GDM1 (cell line): ENCODE measurements at regions not wholly inside any gene's neighbourhood (a gene's known extent, or its start where the extent isn't known, plus 50 kb on each side); places are given as distances from the start of the nearest gene placed in this dataset.

Experiments used
- DNase-seq: peaks from one replicate; lab custom pipeline; 2025; lab: John Stamatoyannopoulos, UW

DNA sequence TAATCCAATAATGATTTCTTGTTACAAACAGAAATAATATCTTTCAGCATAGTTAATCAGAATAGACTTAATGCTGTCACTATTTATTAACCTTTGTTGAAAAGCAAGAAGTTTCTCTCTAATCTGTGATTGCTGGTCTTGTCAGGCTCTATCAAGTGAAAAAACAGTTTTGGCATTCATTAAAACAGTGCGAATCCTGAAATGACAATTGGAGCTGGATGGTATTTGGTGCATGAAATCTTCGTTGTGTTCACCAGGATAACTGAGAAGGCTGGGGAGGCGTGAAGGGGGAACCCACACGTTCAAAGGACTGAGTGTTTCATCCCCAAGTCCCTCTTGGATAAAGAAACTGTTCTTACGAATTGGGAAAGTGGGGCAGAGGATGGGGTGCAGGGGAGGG is 190.2 kb upstream of the MYL2 start:
- no peak for DNase-seq

DNA sequence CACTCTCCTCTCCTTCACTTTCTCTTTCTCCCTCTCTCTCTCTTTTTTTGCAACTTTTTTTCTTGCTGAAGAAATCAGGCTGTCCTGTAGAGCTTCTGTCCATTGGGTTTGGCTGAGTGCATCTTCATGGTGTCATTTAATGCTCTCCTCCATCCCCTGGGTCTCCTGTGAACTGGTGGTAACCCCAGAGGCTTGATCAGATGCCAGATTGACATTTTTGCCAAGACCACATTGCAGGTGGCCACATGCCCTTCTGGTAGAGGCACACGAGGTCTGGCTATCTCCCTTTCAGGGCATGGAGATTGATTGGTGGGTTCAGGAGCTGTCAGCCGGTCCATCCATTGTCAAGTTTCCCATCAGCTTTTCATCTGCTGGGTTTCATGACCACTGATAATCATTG is 188.3 kb upstream of the MYL2 start:
- no peak for DNase-seq

DNA sequence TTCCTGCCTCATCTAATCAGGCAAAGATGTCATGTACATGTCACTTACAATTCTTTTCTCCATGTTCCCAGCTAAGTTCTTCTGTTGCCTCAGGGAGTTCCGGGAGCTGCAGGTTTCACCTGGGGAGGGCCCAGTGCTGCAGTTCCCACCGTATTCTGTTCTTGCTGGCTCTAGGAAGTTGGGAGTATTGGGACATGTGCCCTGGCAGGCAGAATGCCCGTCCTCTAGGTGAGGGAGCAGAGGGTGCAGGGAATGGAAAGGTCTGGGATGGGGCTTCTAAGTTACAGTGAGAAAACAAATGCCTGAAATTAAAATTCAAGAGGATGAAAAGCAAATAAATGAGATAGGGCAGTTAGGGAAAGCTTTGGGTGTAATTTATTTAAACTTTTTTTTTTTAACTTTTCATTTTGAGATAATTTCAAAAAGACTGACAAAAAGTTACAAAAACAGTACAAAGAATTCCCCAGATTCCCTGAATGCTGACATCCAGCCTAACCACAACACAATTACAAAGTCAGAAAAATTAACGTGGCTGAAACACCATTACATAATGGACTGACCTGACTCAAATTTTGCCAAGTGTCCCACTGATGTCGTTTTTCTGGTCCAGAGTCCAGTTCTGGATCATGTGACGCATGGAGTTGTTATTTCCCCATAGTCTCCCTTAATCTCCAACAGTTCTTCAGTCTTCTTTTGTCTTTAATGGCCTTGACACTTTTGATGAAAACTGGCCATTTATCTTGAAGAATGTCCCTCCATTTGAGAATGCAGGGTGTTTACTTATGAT is 187.2 kb upstream of the MYL2 start:
- DNase-seq = no peak

DNA sequence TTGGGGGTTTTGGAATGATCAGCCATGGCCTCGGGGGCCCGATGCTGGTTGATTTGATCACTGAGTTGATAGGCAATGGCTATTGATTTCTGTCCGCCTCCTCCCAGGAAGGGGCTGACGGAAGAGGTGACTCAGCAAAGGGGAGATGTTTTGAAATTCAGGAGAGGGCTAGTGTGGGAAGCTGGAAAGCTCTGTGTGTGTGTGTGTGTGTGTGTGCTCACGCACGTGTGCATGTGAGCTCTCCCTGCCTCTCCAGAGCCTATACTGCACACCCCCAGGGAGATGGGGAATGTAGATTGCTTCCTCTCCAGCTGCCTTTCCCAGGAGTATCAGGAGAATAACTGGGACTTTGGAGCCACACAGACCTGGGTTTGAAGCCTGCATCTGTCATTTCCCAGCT is 184.9 kb upstream of the MYL2 start:
- DNase-seq = no peak

DNA sequence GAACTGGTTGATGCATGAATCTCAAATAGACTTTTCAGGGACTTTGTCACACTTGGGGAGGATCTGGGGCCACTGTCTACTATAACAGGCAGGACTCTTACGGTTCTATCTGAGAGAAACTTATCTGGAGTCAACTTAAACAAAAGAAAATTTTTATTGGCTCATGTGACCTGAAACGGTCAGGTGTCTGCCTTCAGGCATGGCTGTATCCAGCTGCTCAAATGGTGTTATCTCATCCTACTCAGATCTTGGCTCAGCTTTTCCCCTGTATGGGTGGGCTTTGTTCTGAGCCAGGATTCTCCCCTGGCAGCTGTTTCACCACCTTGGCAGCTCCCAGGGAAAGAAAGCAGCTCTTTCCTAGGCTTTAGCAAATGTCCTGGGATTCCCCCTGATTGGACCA is 183.2 kb upstream of the MYL2 start:
- no peak for DNase-seq

DNA sequence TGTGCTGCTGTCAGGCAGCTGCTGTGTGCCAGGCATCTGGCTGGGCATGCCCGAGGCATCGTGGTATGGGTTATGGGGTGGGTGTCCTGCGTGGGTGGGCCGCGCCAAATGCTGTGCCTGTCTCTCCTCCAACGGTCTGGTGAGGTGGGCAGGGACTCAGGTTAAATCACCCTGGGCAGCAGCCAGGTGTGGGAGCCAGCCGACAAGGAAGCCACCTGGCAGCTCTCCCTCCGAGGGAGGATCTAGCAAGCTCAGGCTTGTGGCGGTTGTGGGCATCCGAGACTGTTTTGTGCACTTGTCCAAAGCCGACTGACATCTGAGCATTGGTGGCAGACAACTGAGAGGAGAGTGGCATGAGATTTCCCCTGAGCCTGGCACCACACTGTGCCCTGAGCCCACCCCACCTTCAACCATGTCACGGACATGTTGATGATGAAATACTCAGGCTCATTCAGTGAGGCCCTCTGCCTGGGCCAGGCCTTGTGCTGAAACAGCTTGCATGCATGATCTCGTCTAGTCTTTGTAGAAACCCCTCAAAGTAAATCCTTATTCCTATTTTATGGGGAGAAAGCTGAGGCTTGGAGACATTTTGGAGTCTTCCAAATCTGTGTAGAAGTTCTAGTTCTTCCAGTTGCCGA is 181.8 kb upstream of the MYL2 start:
- no peak for DNase-seq

DNA sequence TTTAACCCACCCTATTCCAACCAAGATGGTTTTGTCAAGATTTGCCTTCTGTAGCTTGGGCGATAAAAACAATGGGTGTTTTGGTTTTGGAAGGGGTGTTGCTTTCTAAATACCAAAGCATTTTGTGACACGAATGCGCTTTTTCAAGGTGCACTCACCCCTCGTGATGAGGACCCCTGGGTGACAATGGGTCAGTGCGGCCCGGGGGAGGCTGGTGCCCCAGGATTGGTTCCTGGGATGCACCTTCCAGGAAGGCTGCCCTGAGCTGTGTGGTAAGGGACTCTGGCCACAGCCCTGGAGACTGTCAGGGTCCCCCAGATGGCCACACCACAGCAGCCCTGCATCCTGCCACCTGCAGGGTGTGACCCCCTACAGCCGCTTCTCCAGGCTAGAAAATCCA is 180.6 kb upstream of the MYL2 start:
- no peak for DNase-seq

DNA sequence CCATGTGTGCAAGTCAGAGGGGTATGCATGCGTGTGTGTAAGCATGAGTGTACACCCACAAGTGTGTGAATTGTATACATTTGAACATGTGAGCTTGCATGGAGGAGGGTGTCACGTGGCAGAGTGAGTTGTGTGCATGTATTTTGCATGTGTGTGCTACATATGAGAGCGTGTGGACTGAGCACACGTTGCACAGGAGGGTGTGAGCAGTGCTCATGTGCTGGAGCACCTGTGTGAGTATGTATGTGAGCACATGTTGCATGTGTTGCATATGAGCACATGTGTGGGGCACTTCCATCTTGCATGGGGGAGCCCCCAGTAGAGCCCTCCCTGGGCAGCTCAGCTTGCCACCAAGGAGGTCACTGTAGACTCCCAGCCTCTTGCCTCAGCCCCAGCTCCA is 180.2 kb upstream of the MYL2 start:
- no peak for DNase-seq

DNA sequence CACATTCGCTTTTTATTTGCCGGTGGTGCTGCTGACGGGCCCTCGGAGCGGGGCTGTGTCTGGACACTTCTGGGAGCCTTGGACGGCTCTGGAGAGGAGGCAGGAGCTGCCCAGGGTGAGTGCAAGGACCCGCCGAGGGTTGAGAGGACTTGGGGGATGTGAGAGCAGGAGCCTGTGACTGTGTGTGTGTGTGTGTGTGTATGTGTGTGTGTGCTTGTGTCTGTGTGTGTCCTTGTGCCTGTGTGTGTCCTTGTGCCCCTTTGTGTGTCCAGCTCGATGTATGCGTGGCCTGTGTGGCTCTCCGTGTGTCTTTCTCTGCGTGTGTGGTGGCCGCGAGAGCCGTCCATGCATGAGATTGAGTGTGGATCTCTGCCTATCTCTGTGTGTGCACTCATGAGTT is 179.6 kb upstream of the MYL2 start:
- DNase-seq = no peak

DNA sequence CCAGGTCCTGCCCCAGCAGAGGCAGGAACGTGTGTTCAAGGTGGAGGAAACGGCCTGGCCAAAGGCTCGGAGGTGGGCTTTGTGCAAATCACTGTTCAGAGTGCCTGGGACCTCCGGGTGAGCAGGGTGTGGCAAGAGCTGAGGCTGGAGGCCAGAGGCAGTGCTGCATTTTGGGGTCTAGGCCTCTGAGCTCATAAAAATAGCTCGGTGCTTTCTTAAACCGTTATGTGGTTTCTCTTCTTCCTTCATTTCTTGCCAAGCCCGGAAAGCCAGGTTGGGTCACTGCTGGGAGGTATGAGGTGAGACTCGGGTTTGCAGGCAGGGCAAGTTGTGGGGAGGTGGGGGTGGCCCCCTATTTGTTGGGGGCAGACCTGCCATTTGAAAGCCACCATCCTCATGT is 178.8 kb upstream of the MYL2 start:
- no peak for DNase-seq

DNA sequence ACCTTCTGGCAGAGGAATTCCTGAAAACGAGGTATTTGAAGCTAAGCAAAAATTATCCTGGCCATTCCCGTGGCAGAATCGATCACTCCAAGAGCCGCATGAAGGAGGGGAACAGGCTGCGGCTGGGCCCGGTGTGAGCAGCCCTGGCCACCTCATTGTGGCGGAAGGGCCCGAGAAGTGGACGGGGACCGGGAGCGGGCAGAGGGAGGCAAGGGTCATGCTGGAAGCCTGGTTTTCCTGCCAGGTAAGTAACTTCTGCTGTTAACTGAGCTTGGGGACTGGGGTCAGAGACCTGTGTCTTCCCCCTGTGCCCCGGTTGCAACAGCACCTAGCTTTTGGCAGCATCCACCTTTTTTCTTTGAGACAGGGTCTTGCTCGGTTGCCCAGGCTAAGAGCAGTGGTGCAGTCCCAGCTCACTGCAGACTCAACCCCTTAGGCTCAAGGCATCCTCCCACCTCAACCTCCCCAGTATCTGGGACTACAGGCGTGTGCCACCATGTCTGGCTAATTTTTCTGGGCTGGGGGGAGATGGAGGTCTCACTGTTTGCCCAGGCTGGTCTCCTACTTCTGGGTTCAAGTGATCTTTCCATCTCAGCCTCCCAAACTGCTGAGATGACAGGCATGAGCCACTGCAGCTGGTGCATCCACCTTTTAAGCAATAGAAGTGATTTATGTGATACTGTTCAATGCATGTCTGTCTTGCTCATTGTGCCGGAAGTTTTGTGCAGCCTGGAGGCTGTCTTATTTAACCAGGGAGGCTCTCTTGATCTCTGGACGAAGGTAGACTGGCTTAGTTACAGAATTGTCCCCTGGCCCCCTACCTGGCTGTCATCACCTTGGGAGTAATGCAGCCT is 174.0 kb upstream of the MYL2 start:
- no peak for DNase-seq

DNA sequence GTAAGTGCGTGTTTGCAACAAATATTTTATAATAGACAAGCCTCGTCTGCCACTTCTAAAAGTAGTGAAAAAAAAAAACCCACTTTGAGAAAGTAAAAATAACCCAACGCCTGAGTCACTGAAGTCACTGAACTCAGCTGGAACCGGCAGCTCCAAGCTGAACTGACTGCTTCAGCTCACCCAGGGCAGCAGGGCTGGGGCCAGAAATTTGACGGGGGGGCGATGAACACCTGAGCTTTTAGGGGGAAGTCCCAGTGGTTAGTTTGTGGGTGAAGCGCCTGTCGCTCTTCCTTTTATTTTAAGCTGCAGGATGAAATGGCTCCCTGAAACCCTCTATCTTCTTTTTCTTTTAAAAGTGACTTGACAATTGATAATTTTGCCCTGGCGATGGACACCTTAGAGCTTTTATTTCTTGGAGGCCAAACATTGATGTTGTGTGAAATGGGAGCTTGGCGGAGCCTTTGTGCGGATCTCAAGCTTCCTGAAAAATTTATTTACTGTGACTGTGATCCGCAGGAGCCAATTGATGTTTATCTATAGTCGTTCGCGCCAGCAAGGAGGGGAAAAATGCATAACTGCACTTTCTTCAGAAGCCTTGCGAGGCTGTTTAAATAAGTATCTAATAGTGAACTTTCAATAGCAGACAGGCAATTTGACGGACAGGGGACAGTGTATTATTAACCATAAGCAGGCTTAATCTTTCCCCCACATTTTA is 173.2 kb upstream of the MYL2 start:
- no peak for DNase-seq

DNA sequence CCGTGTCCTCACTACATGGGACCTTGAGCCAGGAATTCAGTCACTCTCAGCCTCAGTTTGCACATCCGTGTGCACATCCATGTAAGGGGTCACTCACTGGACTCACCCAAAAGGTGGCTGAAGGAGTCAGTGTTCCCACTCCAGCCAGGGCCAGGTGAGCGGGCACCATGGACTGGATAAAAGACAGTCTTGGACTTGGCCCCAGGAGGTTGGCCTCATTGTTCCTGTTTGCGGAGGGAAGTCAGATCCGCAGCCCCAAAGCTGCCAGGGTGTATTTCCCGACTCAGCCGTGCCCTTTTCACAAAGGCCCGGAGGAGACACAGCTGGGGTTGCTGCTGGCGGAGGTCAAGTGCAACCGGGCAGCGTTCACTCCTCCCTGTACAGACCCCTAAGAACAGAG is 170.7 kb upstream of the MYL2 start:
- DNase-seq = no peak

DNA sequence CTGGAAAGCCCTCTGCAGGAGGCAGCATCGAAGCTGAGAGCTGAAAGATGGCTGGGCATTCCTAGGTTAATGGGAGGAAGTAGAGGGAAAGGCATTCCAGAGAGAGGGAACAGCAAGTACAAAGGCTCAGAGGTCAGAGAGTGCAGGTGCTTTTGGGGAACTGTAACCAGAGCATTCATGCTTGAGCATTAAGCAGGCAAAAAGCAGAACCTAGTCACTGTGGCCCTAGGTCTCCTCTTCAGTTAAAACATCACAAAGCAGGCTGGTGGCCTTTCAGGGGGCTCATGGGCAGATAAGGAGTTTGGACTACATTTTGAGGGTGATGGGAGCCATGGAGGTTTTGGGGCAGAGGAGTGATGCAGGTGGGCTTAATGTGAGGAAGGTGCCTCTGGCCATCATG is 169.2 kb upstream of the MYL2 start:
- no peak for DNase-seq

DNA sequence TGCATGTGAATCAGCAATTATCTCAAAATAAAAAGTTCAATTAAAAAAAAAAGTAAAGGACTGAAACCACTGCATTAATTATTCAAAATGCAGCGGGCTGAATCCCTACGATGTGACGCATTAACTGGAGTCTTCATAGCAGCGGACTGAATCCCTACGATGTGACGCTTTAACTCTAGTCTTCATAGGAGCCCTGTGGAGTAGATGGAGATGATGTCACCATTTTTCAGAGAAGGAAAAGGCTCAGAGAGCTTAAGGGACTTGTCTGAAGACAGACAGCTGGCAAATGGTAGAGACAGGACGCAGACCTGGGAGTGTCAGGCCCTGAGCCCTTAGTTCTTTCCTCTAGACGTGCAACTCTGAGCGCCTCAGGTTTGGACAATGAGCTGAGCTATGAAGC is 168.0 kb upstream of the MYL2 start:
- DNase-seq = no peak

DNA sequence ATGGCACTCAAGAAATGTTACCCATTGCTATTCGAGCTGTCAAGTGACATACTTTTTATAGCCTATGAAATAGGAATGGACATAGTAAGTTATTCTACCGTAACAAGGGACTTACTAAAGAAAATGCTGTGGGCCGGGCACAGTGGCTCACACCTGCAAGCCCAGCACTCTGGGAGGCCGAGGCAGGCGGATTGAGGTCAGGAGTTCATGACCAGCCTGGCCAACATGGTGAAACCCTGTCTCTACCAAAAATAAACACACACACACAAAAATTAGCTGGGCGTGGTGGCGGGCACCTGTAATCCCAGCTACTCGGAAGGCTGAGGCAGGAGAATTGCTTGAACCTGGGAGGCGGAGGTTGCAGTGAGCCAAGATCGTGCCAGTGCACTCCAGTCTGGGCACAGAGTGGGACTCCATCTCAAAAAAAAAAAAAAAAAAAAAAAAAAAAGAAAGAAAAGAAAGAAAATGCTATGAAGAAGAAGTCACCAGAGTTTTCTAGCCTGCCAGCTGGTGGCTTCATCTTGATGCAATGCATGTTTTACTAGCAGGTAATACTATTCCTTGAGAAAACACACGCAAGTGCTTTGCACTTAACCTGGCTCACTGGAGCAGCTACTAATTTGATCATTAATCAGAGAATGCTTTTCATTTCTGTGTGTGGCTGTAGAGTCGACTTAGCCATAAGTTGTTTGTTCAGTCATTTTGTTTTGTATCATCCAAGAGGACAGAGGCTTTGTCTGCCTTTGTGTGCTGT is 166.7 kb upstream of the MYL2 start:
- DNase-seq = no peak

DNA sequence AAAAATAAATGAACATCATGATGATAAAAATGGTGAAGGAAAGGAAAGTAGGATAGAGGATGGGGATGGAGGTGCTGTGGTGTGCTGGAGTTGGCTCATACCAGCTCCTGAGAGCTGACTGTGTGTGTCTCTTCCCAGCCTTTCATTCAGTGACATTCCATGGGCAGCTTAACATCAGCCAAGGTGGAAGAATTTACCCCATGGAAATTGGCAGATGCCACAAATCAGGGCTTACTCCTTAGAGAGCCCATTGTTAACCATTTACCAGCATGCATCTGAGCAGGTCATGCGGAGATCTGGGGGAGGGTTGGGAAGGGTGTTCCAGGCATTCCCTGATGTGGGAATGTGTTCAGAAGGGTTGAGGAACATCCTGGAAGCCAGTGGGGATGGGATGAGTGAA is 164.7 kb upstream of the MYL2 start:
- DNase-seq = no peak

DNA sequence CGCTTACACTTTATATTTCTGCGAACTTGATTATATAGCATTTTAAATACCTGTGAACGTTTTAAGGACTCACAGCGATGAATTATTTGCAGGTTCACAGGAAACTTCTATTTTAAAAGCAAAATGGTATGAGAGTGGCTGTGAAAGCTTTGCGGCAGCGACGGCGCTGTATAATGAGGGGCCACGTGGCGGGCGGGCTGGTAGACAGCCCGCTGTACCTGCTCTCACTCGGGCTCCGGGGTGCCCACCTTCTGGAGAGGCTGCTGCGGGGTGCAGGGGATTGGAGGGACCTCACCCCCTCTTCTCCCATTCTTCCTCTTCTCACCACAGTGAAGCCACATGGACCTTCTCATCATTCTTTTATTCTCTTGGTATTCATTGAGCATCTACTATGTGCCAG is 164.2 kb upstream of the MYL2 start:
- no peak for DNase-seq

DNA sequence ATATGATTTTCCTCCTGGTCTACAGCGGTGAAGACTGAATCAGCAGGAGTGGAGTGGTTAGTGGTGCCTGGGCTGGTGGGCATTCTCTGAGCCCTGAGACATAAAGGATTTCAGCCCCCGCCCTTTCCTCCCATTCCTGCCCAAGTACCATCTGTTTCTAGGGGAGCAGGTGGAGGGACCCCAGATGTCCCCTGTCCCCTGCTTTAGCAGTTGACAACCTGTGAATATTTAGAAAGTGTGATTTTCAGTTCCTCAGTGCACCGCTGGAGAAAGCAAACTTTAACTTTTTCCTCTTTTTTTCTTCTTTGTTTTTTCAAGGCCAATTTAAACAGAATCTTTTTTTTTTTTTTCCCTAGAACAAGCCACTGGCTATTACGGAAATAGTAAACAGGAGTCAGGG is 163.8 kb upstream of the MYL2 start:
- DNase-seq = no peak

DNA sequence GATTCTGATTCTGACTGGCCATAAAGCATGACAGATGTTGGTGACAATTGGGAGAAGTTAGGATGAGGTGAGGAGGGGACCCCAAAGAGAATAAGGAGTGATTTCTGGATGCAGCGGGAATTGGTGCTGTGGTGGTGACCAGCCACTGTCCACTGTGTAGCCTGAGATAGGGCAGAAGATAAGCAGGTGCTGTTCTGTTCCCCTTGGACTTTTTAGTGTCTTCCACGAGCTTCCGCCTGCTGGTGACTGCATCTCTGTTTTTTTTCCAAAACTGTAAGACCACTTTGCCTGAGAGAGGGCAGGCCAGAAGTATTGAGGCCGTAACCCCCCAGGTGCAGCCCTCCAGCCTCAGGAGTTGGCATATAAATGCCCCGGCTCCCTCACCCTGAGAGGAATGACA is 161.2 kb upstream of the MYL2 start:
- no peak for DNase-seq

DNA sequence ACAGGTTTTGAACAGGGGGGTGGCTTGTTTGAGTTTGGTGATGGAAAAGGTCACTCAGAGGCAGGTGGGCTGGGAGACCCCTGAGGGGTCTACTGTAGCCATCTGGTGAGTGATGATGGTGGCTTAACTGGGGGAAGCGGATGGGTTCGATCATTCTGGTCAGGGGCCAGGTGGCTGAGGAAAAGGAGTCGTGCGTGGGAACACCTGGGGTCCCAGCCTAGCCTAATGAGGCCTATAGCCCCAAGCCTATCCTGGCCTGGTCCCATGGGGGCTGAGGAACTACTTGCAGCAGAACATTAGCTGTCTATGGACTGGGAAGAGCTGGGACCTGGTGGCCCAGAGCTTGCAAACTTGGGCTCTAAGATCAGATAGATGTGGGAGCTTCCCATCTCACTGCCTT is 158.4 kb upstream of the MYL2 start:
- no peak for DNase-seq
